SIG-M5 treated with dmso at 0.1 percent for 504 hours (cell line): ENCODE measurements at regions not wholly inside any gene's neighbourhood (a gene's known extent, or its start where the extent isn't known, plus 50 kb on each side); places are given as distances from the start of the nearest gene placed in this dataset.
"Not testable (repeated sequence)": the region's sequence is repeated elsewhere in the genome, so short reads cannot be mapped to it uniquely, and the experiment has no call there.

Source experiments
- DNase-seq: peaks from one replicate; lab custom pipeline; 2025; ENCODE audit not compliant: unreplicated experiment; lab: John Stamatoyannopoulos, UW

- no peak for DNase-seq
Observed at GRCh38 chr18:78473563-78473962, 506.1 kb upstream of the SALL3 start.

- no peak for DNase-seq
Observed at GRCh38 chr18:78477840-78478239, 501.8 kb upstream of the SALL3 start.

DNA sequence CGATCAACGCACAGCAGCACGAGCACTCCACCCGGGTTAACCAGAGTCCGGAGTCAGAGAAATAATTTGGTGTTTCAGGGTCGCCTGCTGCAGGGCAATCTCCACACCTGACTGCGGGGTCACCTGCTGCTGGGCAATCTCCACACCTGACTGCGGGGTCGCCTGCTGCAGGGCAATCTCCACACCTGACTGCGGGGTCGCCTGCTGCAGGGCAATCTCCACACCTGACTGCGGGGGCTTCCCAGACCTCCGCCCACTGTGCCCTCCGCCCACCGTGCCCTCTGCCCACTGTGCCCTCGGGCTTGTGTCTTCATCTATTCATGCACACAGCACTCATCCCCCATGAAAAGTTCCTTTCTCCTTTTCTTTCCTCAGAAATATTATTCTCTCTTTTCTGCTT, 500.2 kb upstream of the SALL3 start:
- DNase-seq, result no peak

DNA sequence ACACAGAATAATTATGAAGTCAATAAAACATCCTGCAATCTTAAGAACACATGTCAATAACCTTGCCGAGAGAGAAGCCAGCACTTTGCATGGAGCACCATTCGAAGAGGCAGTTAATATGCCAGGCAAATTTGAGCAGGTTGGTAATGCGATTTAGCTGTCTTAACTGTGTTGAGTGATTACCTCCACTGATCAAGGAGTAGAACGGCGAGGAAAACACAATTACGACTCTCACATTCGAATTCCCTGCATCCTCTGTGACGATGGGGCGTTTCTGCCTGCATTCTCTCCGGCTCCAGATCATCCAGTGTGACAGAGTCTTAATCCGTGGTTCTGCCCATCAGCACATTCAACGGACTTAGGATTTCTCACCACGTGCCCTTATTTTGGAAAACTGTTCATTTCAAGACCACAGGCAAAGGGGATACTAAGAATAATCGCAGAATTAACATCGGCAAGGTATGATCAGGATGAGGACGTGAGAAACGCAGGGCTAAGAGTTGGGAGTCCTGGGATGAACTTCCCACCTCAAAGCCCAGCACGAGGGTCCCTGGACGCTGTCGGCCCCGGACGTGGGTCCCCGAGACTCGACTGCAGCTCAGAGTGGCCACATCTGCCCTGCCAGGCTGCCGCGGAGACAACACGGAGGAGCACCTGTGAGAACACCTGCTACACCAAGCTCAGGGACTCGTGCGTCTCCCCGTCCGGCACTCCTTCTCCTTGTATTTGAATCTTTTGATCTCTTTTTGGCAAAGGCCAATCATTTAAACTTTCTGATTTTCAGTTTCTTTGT, 499.2 kb upstream of the SALL3 start:
- no peak for DNase-seq

DNA sequence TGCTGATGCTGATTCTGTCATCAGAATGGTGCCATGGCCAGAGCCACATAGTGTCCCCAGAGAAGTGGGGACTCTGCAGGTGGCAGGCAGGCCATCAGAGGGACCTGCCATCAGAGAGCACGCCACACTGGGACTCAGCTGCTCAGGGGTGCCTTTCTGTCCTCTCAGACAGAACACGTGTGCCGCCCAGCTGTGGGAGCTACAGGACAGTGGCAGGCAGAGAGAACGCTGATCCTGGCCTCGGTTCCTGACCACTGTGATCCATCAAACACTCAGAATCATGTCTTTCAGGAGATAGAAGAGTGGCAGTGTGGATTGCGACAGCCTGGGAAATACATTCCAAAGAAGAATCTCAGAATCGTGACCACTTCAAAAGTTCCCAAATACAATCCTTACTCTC, 497.2 kb upstream of the SALL3 start:
- no peak for DNase-seq

- DNase-seq, result no peak
Observed at GRCh38 chr18:78487649-78488048, 492.0 kb upstream of the SALL3 start.

GRCh38 chr18:78492064-78492812, 487.4 kb upstream of the SALL3 start:
- no peak for DNase-seq

GRCh38 chr18:78492813-78493371, 486.7 kb upstream of the SALL3 start:
- DNase-seq, result no peak

GRCh38 chr18:78493490-78493889, 486.1 kb upstream of the SALL3 start:
- not testable (repeated sequence) for DNase-seq

DNA sequence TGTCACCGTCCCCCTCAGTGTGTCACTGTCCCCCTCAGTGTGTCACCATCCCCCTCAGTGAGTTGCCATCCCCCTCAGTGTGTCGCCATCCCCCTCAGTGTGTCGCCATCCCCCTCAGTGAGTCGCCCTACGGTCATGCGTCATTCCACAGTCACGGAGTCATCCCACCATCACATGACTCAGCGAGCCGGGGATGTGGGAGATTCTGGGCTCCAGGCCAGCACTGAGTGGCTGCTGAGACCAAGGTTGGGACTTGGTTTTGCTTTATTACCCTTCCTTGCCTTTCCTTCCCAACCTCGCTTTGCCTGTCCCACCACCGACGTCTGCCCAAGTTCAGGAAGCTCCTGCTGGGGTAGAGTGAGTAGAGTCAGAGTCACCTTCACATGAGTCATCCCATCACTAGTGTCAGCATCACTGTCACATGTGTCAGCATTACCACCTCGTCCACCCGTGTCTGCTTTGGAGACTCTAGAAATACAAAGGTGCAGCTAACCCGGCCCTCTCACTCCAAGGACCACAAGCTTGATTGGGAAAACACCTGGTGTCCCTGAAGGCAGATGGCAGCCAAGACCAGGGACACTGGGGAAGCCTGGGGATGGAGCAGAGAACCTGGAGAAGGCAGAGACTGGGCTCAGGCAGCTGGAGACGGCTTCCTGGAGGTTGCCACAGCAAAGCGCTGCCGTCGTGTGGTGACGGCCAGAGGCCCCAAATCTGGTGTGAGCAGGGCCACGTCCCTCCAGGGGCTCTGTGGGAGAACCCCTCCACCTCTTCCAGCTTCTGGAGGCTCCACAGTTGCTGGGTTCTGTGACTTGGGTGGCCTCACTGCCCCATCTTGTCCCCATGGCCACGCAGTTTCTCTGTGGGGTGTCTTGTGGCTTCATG, 485.2 kb upstream of the SALL3 start:
- no peak for DNase-seq

DNA sequence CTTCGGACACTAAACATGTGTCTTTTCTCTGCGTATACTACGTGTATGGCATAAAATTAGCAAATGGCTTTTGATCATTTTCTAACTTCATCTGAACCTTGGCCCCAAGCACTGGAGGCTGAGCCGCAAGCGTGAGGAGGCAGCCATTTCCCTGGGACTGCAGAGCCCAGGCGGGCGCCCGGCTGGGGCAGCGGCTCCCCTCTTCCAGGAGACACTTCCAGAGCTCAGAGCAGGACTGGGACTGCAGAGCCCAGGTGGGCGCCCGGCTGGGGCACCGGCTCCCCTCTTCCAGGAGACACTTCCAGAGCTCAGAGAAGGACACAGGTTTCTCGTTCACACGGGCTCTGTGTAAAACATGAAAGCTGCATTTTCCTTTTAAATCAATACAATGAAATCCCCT, 484.1 kb upstream of the SALL3 start:
- no peak for DNase-seq

GRCh38 chr18:78496079-78496478, 483.5 kb upstream of the SALL3 start:
- DNase-seq, result no peak

DNA sequence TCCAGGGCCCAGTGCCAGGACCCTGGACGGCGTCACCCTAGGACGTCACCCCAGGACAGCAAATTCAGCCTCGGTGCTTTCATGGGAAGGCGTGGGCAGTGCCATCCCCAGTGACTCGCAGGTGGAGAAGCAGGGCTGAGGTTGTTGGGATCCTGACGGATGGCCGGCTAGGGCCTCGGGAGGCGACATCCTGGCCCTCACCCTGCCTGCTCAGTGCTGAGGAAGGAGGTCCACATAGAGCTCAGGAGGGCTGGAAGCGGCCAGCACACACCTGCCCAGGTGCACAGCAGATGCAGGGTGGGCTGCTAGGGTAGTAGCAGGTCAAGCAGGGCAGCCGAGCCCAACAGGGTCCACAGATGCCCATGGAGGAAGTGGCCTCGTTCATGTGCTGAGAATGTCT, 482.0 kb upstream of the SALL3 start:
- no peak for DNase-seq

DNA sequence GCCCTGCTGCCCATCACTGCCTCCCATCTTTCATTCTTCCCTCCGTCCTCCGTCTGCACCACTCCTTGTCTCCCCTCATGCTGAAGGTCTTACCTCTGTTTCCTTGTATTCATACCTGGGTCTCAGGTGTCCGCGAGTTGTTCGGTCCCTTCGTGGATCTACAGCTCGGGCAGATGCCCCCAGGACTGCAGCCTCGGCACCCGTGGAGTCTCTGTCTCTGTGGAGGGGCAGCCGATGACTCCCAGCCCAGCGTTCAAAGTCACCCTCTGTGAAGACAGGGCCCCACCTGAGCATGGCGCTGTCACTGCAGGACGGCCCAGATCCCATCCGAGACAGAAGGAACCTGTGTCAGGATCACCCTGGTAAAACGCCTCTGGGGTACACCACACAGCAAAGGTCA, 480.0 kb upstream of the SALL3 start:
- DNase-seq, result no peak

DNA sequence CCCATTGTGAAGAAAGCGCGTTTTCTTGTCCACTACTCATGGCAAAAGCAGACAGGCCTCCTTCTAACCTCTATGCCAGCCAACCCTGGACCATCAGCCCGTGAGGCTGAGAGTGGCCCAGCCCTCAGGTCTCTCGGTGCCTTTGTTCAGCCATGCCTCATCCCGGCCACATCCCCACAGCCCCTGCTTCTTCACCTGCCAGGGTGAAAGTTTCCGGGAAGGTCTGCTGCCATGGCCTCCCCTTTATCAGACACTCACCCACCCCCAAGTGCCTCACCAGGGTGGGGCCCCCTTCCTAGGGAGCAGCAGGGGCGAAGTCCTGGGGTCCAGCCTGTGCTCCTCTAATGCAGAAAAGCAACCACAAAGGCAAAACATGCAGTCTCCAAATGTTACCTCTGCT, 478.4 kb upstream of the SALL3 start:
- no peak for DNase-seq

- no peak for DNase-seq
Observed at GRCh38 chr18:78503129-78503528, 476.5 kb upstream of the SALL3 start.

DNA sequence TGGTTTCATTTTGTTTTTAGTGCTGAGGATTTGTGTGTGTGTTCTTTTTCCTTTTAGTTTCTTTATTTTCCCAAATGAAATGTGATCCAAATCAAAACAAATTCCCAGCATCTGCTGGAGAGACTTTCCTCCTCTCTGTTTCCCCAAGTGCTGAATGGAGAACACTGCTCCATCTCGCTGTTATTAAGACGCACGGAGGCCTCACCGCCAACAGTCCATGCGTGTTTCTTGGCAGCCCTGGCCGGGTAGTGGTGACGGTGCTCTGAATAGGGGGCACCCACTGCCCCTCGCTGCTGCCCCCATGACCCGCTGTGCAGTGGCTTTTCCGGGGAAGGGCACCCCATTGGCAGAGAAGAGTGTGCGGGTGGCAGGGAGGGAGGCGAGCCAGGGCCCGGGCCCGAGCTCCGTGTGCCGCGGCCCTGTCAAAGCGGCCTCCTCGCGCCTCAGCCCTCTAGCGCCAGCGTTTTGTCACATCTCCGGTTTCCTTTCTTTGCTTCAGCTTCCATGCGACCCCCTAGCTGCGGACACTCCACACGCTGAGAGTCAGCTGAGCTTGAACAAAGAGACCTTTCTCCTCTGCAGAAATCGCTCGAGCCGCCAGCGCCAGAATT, 473.7 kb upstream of the SALL3 start:
- no peak for DNase-seq

GRCh38 chr18:78507217-78507616, 472.4 kb upstream of the SALL3 start:
- no peak for DNase-seq

GRCh38 chr18:78508228-78508824, 471.3 kb upstream of the SALL3 start:
- DNase-seq, result not testable (repeated sequence)

DNA sequence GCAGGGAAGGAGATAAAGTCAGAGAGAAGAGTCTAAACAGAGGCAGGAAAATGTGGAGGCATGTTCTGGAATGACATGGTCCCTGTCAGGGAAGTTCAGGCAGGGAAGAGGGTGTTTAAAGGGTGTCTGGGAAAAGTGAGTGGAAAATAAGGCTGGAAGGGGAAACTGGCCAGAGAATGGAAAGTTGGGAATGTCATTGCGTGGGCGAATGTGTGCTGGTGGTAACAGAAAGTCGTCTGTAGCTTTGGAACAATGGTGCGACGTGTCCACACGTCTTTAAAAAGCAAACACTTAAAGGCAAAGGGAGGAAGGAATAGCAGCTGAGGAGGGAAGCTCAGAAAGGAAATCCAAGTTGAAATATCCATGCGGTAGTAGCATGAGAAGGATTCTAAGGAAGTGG, 469.5 kb upstream of the SALL3 start:
- DNase-seq, result no peak
